Testis (tissue), 2 donors: ENCODE measurements at regions not wholly inside any gene's neighbourhood (a gene's known extent, or its start where the extent isn't known, plus 50 kb on each side); places are given as distances from the start of the nearest gene placed in this dataset.
A peak's percentile ranks its signal among the peaks of the same experiment; 100 is the strongest.

Experiments used
- DNase-seq: peaks from one replicate; pipeline ENCODE4 v3.0.0-alpha.2; 2019
- H3K27ac ChIP-seq, 2 donors: fragments of 200-600 bp; sonication (generic); one replicate each; pipeline ENCODE4 v1.5.1; 2019
- H3K27me3 ChIP-seq: fragments of 200-600 bp; sonication (generic); one replicate; pipeline ENCODE4 v1.5.1; 2019
- H3K36me3 ChIP-seq: fragments of 200-600 bp; sonication (generic); one replicate; pipeline ENCODE4 v1.5.1; 2017; ENCODE audit warnings: low read depth; ENCODE audit errors: missing control alignments
- H3K4me1 ChIP-seq: fragments of 200-600 bp; sonication (generic); one replicate; pipeline ENCODE4 v1.5.1; 2019
- H3K4me3 ChIP-seq, 2 donors: fragments of 200-600 bp; sonication (generic); one replicate each; pipeline ENCODE4 v1.5.1; 2017 to 2019
- H3K9me3 ChIP-seq: fragments of 200-600 bp; sonication (generic); one replicate; pipeline ENCODE4 v1.5.1; 2017
- POLR2A ChIP-seq: fragments of 450-650 bp; IDR thresholded peaks from one replicate; pipeline ENCODE4 v1.6.1; 2017; ENCODE audit warnings: antibody characterized with exemption, mild to moderate bottlenecking, moderate library complexity
- WGBS, 2 donors: methylation state at CpG; one replicate each; pipeline ENCODE4 v1.1.5; 2018; 5-methylcytosine and 5-hydroxymethylcytosine counted together
- intact Hi-C: fragments of 100-400 bp; cut with DNase I; formaldehyde crosslinking; loops from one replicate; pipeline ENCODE4 v1.15.1; 2023; ENCODE audit warnings: low total_unique reads
- TF ChIP-seq, protein P1 (sequence below), 3 experiments: fragments of 450-650 bp in 2 of 3; fragments of 200-600 bp in 1 of 3; sonication (generic) in 1 of 3; IDR thresholded peaks; one replicate each; pipeline ENCODE4 v1.5.1; 2016 to 2019; ENCODE audit warnings: antibody characterized with exemption in 3 of 3, mild to moderate bottlenecking in 2 of 3, moderate library complexity in 1 of 3

DNA sequence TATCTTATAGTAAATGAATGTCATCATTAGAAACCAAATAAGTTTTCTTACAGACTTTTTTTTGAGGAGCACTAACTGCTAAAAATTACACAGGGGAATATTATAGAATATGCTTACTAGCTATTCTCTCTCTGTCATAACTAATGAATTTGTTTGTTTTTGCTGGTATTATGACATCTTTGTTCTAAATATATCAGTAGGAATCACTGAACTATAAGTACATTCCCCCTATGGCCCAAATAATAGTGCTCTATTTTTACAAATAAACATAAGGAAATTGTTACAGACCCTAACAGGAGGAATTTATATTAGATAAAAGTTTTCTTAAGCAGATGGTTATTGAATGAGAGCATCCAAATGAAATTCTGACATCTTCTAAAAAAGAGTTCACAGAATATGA lies 83.0 kb upstream of the RIOK2 start:
- TF ChIP-seq, protein P1, sequence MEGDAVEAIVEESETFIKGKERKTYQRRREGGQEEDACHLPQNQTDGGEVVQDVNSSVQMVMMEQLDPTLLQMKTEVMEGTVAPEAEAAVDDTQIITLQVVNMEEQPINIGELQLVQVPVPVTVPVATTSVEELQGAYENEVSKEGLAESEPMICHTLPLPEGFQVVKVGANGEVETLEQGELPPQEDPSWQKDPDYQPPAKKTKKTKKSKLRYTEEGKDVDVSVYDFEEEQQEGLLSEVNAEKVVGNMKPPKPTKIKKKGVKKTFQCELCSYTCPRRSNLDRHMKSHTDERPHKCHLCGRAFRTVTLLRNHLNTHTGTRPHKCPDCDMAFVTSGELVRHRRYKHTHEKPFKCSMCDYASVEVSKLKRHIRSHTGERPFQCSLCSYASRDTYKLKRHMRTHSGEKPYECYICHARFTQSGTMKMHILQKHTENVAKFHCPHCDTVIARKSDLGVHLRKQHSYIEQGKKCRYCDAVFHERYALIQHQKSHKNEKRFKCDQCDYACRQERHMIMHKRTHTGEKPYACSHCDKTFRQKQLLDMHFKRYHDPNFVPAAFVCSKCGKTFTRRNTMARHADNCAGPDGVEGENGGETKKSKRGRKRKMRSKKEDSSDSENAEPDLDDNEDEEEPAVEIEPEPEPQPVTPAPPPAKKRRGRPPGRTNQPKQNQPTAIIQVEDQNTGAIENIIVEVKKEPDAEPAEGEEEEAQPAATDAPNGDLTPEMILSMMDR (IDR thresholded peaks at IDR 0.05): no peak
- no peak for TF ChIP-seq POLR2A
- no peaks in the 10 kb centered on the region for H3K9me3 ChIP-seq
- DNase-seq: no peak
- intact Hi-C loops: no loop called here
- no peak overlapping the region for H3K27ac ChIP-seq
- H3K36me3 ChIP-seq: no peaks in the 10 kb centered on the region
- no peak overlapping the region for H3K4me3 ChIP-seq
- no peaks in the 10 kb centered on the region for H3K27me3 ChIP-seq
- no peaks in the 10 kb centered on the region for H3K4me1 ChIP-seq

DNA sequence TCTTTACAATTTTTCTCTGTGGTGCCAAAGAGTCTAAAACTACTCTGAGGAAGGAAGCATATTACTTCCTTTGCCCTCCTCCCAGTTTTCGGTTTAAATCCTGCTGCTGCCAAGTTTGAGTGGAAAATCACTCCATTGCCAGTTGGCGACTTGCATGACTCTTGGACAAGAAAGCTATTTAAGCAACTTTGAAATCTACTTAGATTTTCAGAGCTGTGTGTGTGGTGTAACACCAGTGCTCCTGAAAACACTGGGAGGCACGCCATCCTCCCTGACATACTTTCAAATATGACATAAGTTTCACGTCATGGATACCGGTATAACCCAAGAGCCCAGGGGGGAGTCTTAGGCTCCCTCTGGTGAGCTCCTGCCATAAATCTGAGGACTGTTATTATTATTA lies 83.5 kb upstream of the RIOK2 start:
- TF ChIP-seq POLR2A: no peak
- TF ChIP-seq, protein P1 (IDR thresholded peaks at IDR 0.05): no peak
- no peaks in the 10 kb centered on the region for H3K9me3 ChIP-seq
- intact Hi-C loops: no loop called here
- H3K4me1 ChIP-seq: no peaks in the 10 kb centered on the region
- no peaks in the 10 kb centered on the region for H3K27me3 ChIP-seq
- H3K27ac ChIP-seq: no peak overlapping the region
- H3K36me3 ChIP-seq: no peaks in the 10 kb centered on the region
- DNase-seq: peak; percentile 14
- 41 to 43% methylated on average over 5 of the region's 5 CpGs for WGBS, 2 donors
- H3K4me3 ChIP-seq: no peak overlapping the region

DNA sequence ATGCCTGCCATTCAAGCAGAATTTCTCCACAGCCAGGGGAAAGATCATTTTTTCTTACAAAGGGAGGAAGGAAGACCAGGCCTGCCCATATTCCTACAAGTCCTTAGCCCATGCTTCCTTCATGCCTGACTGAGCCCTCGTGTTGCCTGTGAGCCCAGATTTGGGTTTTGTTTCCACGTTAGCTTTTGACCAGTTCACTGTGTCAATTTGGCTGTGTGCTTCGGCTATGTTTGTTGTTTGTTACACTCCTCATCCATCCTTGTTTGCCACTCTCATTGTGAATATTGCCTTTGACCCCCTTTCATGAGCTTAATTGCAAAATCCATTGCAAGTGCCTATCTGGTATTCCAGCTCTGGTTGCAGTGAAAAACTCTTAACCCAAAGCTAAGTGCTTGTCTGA lies 84.7 kb upstream of the RIOK2 start:
- no peak for DNase-seq

DNA sequence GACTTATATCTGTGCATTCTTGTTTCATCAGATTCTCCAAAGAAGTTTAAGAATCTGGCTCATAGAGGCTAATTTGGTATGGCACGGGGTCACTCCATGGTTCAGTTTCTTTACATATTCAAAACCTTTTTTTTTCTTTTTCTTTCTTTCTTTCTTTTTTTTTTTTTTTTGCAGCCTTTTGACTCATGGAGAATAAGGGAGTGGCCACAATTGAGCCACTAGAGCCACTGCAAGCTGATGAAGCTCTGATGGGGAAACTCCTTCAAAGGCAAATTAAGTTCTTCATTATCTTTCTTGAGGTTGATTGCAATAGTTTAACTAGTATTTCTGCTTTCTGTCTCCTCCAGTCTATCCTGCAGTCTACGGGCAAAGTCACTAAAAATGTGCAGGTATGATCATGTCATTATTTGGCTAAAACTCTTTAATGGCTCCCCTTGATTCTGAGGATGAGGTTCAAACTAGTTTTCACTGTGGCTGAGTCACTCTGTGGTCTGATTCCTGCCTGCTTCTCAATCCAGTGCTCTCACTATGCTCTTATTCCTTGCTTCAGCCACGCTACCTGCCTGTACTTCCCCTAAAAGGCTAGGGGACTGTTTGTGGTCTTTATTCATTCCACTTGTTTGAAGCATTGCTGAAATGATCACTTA lies 93.5 kb upstream of the RIOK2 start:
- no peaks in the 10 kb centered on the region for H3K4me1 ChIP-seq
- H3K27ac ChIP-seq: no peak overlapping the region
- H3K9me3 ChIP-seq: no peaks in the 10 kb centered on the region
- TF ChIP-seq, protein P1 (IDR thresholded peaks at IDR 0.05): no peak
- TF ChIP-seq POLR2A: no peak
- H3K27me3 ChIP-seq: no peaks in the 10 kb centered on the region
- no peaks in the 10 kb centered on the region for H3K36me3 ChIP-seq
- 68 to 75% methylated on average over 3 of the region's 3 CpGs for WGBS, 2 donors
- intact Hi-C loops: no loop called here
- no peak overlapping the region for H3K4me3 ChIP-seq
- no peak for DNase-seq

More for the DNA sequence above, 84.7 kb upstream of the RIOK2 start:
- TF ChIP-seq, protein P1 (IDR thresholded peaks at IDR 0.05): no peak
- TF ChIP-seq POLR2A: no peak
- Histone ChIP-seq H3K4me3 (no peak overlapping the region), H3K27me3 (no peaks in the 10 kb centered on the region), H3K9me3 (no peaks in the 10 kb centered on the region), H3K4me1 (no peaks in the 10 kb centered on the region), H3K36me3 (no peaks in the 10 kb centered on the region), H3K27ac (no peak overlapping the region)
- WGBS, 2 donors: 79 to 91% methylated on average over 3 of the region's 3 CpGs
- intact Hi-C loops: no loop called here

DNA sequence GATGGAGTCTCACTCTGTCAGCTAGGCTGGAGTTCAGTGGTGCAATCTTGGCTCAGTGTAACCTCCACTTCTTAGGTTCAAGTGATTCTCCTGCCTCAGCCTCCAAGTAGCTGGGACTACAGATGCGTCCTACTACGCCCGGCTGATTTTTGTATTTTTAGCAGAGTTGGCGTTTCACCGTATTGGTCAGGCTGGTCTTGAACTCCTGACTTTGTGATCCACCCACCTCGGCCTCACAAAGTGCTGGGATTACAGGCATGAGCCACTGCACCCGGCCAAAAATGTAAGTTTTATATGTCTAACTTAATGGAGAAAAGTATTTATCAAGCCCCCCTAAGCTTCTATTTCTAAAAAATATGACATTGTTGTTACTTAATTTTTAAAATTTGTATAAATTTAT lies 98.2 kb upstream of the RIOK2 start:
- Histone ChIP-seq H3K27me3 (no peaks in the 10 kb centered on the region), H3K9me3 (no peaks in the 10 kb centered on the region), H3K4me1 (no peaks in the 10 kb centered on the region), H3K27ac (no peak overlapping the region), H3K36me3 (no peaks in the 10 kb centered on the region), H3K4me3 (no peak overlapping the region)
- WGBS, 2 donors: 89 to 96% methylated on average over 7 of the region's 7 CpGs
- intact Hi-C loops: no loop called here
- DNase-seq: no peak
- TF ChIP-seq, protein P1 (IDR thresholded peaks at IDR 0.05): no peak
- TF ChIP-seq POLR2A: no peak
